HepG2 (cell line): ENCODE measurements at regions not wholly inside any gene's neighbourhood (a gene's known extent, or its start where the extent isn't known, plus 50 kb on each side); places are given as distances from the start of the nearest gene placed in this dataset.

Experiments
- ATAC-seq: fragments of 200-7000 bp; cut with Tn5 transposase; 3 replicates; pipeline ENCODE4 v1.9.1; 2020; ENCODE audit warnings: mild to moderate bottlenecking, moderate library complexity
- BruUV-seq: library from RNA; stranded (reverse); fragments of 400-500 nt; replicated peaks from 2 replicates; lab custom pipeline; 2021; lab: Mats Ljungman, UMichigan
- CTCF ChIA-PET: fragments of 300-600 bp; formaldehyde crosslinking; extraction: SDS; loops from one replicate; lab custom pipeline; 2021; ENCODE audit warnings: low total read pairs, inconsistent platforms, low intra/inter-chr PET ratio; lab: Yijun Ruan, JAX
- POLR2A ChIA-PET: fragments of 350-600 bp; sonication (Branson Sonifier 250); formaldehyde crosslinking; loops from one replicate; lab custom pipeline; 2020; ENCODE audit warnings: antibody characterized with exemption, inconsistent platforms; lab: Yijun Ruan, JAX
- DNase-seq: peaks from one replicate; pipeline ENCODE4 v3.0.0-alpha.2; 2015; ENCODE audit warnings: low spot score
- FAIRE-seq: peaks from 3 replicates; lab custom pipeline; 2011; peaks lifted over from hg19 to GRCh38; lab: Jason Lieb, UNC
- H2AFZ ChIP-seq: one replicate; pipeline ENCODE4 v1.6.1; 2011; ENCODE audit warnings: low read length, inconsistent platforms
- H3K27ac ChIP-seq: fragments of 300-600 bp; 3 replicates; pipeline ENCODE4 v1.8.0; 2011; ENCODE audit warnings: mixed run types, mild to moderate bottlenecking, mixed read lengths, low read length, inconsistent platforms; ENCODE audit not compliant: insufficient read depth; ENCODE audit errors: extremely low read length
- H3K27me3 ChIP-seq, 2 experiments: fragments of 200-600 bp in 1 of 2; 2 replicates in 1 of 2; 3 replicates in 1 of 2; pipeline versions ENCODE4 v1.6.0 to v1.8.0; 2011; ENCODE audit warnings: low read length in 2 of 2, mild to moderate bottlenecking in 2 of 2, moderate library complexity in 2 of 2, inconsistent platforms in 1 of 2; ENCODE audit not compliant: insufficient read depth in 2 of 2, control insufficient read depth in 1 of 2
- H3K36me3 ChIP-seq, 2 experiments: fragments of 200-600 bp in 1 of 2; replicated peaks in 1 of 2; 2 replicates in 1 of 2; 3 replicates in 1 of 2; pipeline versions ENCODE4 v1.5.1 to v1.8.0; 2011; ENCODE audit warnings: low read length in 2 of 2, inconsistent platforms in 1 of 2; ENCODE audit not compliant: insufficient read depth in 2 of 2, control insufficient read depth in 1 of 2
- H3K4me1 ChIP-seq: 2 replicates; pipeline ENCODE4 v1.5.1; 2012; ENCODE audit warnings: low read length, inconsistent platforms; ENCODE audit not compliant: insufficient read depth
- H3K4me2 ChIP-seq: 2 replicates; pipeline ENCODE4 v1.6.0; 2011; ENCODE audit warnings: low read depth, low read length, inconsistent platforms
- H3K4me3 ChIP-seq, 3 experiments: fragments of 200-600 bp in 1 of 3; sonication (generic), shearing (Covaris generic) in 1 of 3; replicated peaks in 1 of 3; 2 replicates each; pipeline ENCODE4 v1.5.1; 2011 to 2016; ENCODE audit warnings: low read length in 3 of 3, inconsistent platforms in 2 of 3, low read depth in 2 of 3, mild to moderate bottlenecking in 2 of 3, control low read depth in 1 of 3, mixed read lengths in 1 of 3; ENCODE audit not compliant: insufficient read depth in 1 of 3
- H3K79me2 ChIP-seq: one replicate; pipeline ENCODE4 v1.6.1; 2011; ENCODE audit warnings: low read length, inconsistent platforms; ENCODE audit not compliant: insufficient read depth
- H3K9ac ChIP-seq: 2 replicates; pipeline ENCODE4 v1.6.0; 2011; ENCODE audit warnings: mild to moderate bottlenecking, low read depth, low read length, inconsistent platforms; ENCODE audit not compliant: insufficient read depth
- H3K9me3 ChIP-seq: 2 replicates; pipeline ENCODE4 v1.5.1; 2012; ENCODE audit warnings: mild to moderate bottlenecking, low read length
- H4K20me1 ChIP-seq: 2 replicates; pipeline ENCODE4 v1.6.0; 2011; ENCODE audit warnings: inconsistent platforms, mild to moderate bottlenecking, low read length, moderate library complexity; ENCODE audit not compliant: insufficient read depth
- BORCS8-MEF2B ChIP-seq: sonication (generic); formaldehyde crosslinking; IDR thresholded peaks from 2 replicates; pipeline ENCODE4 v1.8.0; 2022; ENCODE audit warnings: mild to moderate bottlenecking, missing genetic modification reagents
- JUNB ChIP-seq: sonication (generic); formaldehyde crosslinking; IDR thresholded peaks from 2 replicates; pipeline ENCODE4 v1.8.0; 2022; ENCODE audit warnings: missing genetic modification reagents, mild to moderate bottlenecking, borderline replicate concordance
- ZFP37 ChIP-seq: sonication (generic); formaldehyde crosslinking; IDR thresholded peaks from 2 replicates; pipeline ENCODE4 v1.4.0; 2020; ENCODE audit warnings: missing genetic modification reagents, borderline replicate concordance
- ZKSCAN5 ChIP-seq: sonication (generic); formaldehyde crosslinking; IDR thresholded peaks from 2 replicates; pipeline ENCODE4 v1.5.1; 2020; ENCODE audit warnings: mild to moderate bottlenecking, missing genetic modification reagents
- ZNF414 ChIP-seq: sonication (generic); formaldehyde crosslinking; IDR thresholded peaks from 2 replicates; pipeline ENCODE4 v1.5.0; 2020; ENCODE audit warnings: missing genetic modification reagents
- ZNF543 ChIP-seq: sonication (generic); formaldehyde crosslinking; IDR thresholded peaks from 2 replicates; pipeline ENCODE4 v1.4.0; 2020; ENCODE audit warnings: mild to moderate bottlenecking, missing genetic modification reagents
- WGBS: methylation state at CpG from one replicate; pipeline ENCODE4 v1.1.6; 2017; ENCODE audit warnings: low lambda C conversion rate; 5-methylcytosine and 5-hydroxymethylcytosine counted together
- in situ Hi-C: cut with HindIII; loops from 2 replicates; pipeline ENCODE4 v1.10.0; 2017; ENCODE audit warnings: low pct_unique_long_range_greater_than_20kb; ENCODE audit not compliant: extremely low pct_ligation_motif_present
- intact Hi-C: fragments of 100-400 bp; cut with micrococcal nuclease; formaldehyde crosslinking; loops from one replicate; pipeline ENCODE4 v1.10.0; 2022; ENCODE audit not compliant: unreplicated experiment
- TF ChIP-seq, protein P1 (sequence below): sonication (generic); formaldehyde crosslinking; IDR thresholded peaks from 2 replicates; pipeline ENCODE4 v1.8.1; 2023; ENCODE audit warnings: mild to moderate bottlenecking, missing genetic modification reagents

DNA sequence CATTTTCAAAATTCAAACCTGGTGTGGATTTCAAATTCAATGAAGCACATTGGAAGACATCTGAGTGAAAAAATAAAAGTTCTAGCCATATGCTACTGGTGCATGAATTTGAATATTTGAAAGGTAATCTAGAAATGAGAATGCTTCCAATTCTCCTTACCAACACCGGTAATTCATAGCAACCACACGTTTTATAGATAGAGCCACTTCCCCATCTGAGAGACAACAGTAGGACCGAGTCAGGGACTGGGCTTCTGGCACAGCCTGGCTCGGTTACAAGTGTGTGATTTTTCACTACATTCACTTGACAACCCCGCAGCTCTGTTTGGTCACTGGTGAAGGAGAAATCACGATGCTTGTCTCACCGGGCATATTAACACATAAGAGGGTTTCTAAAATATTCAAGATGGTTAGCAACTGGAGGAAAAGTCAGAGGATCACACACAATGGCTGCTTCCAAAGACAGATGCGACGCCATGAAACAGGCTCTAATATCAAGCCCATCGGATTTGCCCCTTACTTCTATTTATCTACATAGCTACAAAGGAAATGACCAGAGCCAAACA, 86.5 kb upstream of the FOXN3 start:
- WGBS = 98% methylated on average over 10 of the region's 10 CpGs
- BruUV-seq = no TSS peak
- no peaks in the 10 kb centered on the region for H3K9me3 ChIP-seq
- no peaks in the 10 kb centered on the region for H3K27me3 ChIP-seq
- ChIA-PET CTCF (no interaction called here), POLR2A (no interaction called here)
- no peaks in the 10 kb centered on the region for H3K79me2 ChIP-seq
- no peak overlapping the region for H3K4me3 ChIP-seq
- ATAC-seq (no peak), DNase-seq (no peak), FAIRE-seq (no peak)
- in situ Hi-C loops = no loop called here
- no peak overlapping the region for H3K27ac ChIP-seq
- H3K4me2 ChIP-seq = no peak overlapping the region
- H3K4me1 ChIP-seq = peaks cover 29% of the 10 kb centered on the region
- H3K36me3 ChIP-seq = peaks cover 0 to 3% of the 10 kb centered on the region in 2 experiments; a peak in 1 of 5 replicates
- no peaks in the 10 kb centered on the region; the same call in 1 of the 2 replicates for H4K20me1 ChIP-seq
- intact Hi-C loops = no loop called here
- no peak overlapping the region for H2AFZ ChIP-seq
- H3K9ac ChIP-seq = no peak overlapping the region
- TF ChIP-seq, protein P1, sequence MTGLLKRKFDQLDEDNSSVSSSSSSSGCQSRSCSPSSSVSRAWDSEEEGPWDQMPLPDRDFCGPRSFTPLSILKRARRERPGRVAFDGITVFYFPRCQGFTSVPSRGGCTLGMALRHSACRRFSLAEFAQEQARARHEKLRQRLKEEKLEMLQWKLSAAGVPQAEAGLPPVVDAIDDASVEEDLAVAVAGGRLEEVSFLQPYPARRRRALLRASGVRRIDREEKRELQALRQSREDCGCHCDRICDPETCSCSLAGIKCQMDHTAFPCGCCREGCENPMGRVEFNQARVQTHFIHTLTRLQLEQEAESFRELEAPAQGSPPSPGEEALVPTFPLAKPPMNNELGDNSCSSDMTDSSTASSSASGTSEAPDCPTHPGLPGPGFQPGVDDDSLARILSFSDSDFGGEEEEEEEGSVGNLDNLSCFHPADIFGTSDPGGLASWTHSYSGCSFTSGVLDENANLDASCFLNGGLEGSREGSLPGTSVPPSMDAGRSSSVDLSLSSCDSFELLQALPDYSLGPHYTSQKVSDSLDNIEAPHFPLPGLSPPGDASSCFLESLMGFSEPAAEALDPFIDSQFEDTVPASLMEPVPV = no peak
- TF ChIP-seq ZNF414 (CRISPR knock-in tag) = no peak
- no peak for TF ChIP-seq ZFP37
- no peak for TF ChIP-seq ZNF543 (CRISPR knock-in tag)
- no peak for TF ChIP-seq JUNB (CRISPR knock-in tag)
- no peak for TF ChIP-seq BORCS8-MEF2B (CRISPR knock-in tag)
- TF ChIP-seq ZKSCAN5 (CRISPR knock-in tag) = no peak
